GM23338 (cell line): ENCODE measurements at regions not wholly inside any gene's neighbourhood (a gene's known extent, or its start where the extent isn't known, plus 50 kb on each side); places are given as distances from the start of the nearest gene placed in this dataset.

Source experiments
- CREB1 ChIP-seq: fragments of 250-450 bp; sonication (Bioruptor Pico); IDR thresholded peaks from 2 replicates; pipeline ENCODE4 v1.5.0; 2020; ENCODE audit warnings: low read depth, mild to moderate bottlenecking, moderate library complexity
- CTCF ChIP-seq, 2 experiments: fragments of 200-600 bp in 1 of 2; sonication (generic) in 1 of 2; conservative IDR thresholded peaks; 2 replicates each; pipeline versions ENCODE4 v1.5.1 to v1.6.1; 2016 to 2017; ENCODE audit warnings: antibody characterized with exemption in 2 of 2, low read depth in 2 of 2, mild to moderate bottlenecking in 2 of 2, moderate library complexity in 1 of 2
- ETS1 ChIP-seq: IDR thresholded peaks from 2 replicates; pipeline ENCODE4 v1.6.1; 2016; ENCODE audit warnings: antibody characterized with exemption
- EZH2 ChIP-seq: fragments of 200-600 bp; sonication (generic); IDR thresholded peaks from one replicate; pipeline ENCODE4 v1.8.0; 2017; ENCODE audit warnings: antibody characterized with exemption, mild to moderate bottlenecking, low read depth; ENCODE audit not compliant: unreplicated experiment
- EZH2phosphoT487 ChIP-seq: fragments of 200-600 bp; sonication (generic); IDR thresholded peaks from one replicate; pipeline ENCODE4 v1.8.1; 2018; ENCODE audit warnings: antibody characterized with exemption; ENCODE audit not compliant: unreplicated experiment
- JUNB ChIP-seq: IDR thresholded peaks from one replicate; pipeline ENCODE4 v1.6.1; 2016; ENCODE audit warnings: antibody characterized with exemption; ENCODE audit not compliant: unreplicated experiment
- NANOG ChIP-seq: IDR thresholded peaks from 2 replicates; pipeline ENCODE4 v1.6.1; 2016; ENCODE audit warnings: antibody characterized with exemption, borderline replicate concordance
- POLR2AphosphoS5 ChIP-seq: IDR thresholded peaks from 2 replicates; pipeline ENCODE4 v1.6.1; 2016; ENCODE audit warnings: antibody characterized with exemption, low read depth
- REST ChIP-seq: IDR thresholded peaks from one replicate; pipeline ENCODE4 v1.6.1; 2018; ENCODE audit warnings: antibody characterized with exemption; ENCODE audit not compliant: unreplicated experiment
- ZNF114 ChIP-seq: fragments of 250-450 bp; sonication (Bioruptor Pico); IDR thresholded peaks from 2 replicates; pipeline ENCODE4 v1.5.0; 2020; ENCODE audit warnings: mild to moderate bottlenecking, moderate library complexity
- ZNF462 ChIP-seq: fragments of 250-450 bp; sonication (Bioruptor Pico); IDR thresholded peaks from 2 replicates; pipeline ENCODE4 v1.5.0; 2020; ENCODE audit warnings: mild to moderate bottlenecking, moderate library complexity

- no peak for TF ChIP-seq CTCF (conservative IDR thresholded peaks at IDR 0.05; ENCODE audit: low read depth in 2 of 2)
- no peak for TF ChIP-seq EZH2phosphoT487
- no peak for TF ChIP-seq ZNF114 (CRISPR knock-in tag)
- no peak for TF ChIP-seq POLR2AphosphoS5
- TF ChIP-seq REST, result no peak
- no peak for TF ChIP-seq EZH2
- TF ChIP-seq CREB1, result no peak
- TF ChIP-seq ETS1, result no peak
- TF ChIP-seq JUNB, result no peak
- TF ChIP-seq NANOG, result no peak
- no peak for TF ChIP-seq ZNF462 (CRISPR knock-in tag)
Measured at GRCh38 chr20:51174536-51174935, 151.6 kb upstream of the KCNG1 start.
